ENCODE measurements at regions not wholly inside any gene's neighbourhood (a gene's known extent, or its start where the extent isn't known, plus 50 kb on each side); places are given as distances from the start of the nearest gene placed in this dataset.

GRCh38 chr2:226153553-226153952, 646.1 kb downstream of the IRS1 start:
- no peaks in the 10 kb centered on the region for H3K27me3 ChIP-seq
- H3K4me3 ChIP-seq (replicated peaks in 1 of 3): no peak overlapping the region
- H3K9me3 ChIP-seq: no peaks in the 10 kb centered on the region
- intact Hi-C loops (cut with DNase I): no loop called here
- H3K4me1 ChIP-seq: peaks cover 26 to 29% of the 10 kb centered on the region in 2 donors
- 67 to 88% methylated on average over 3 of the region's 3 CpGs for WGBS, 2 donors
- H3K27ac ChIP-seq: no peak overlapping the region
- TF ChIP-seq POLR2A (IDR thresholded peaks at IDR 0.05) (no peak), CTCF (IDR thresholded peaks at IDR 0.05) (no peak)
- no peaks in the 10 kb centered on the region for H3K36me3 ChIP-seq
- no peak for DNase-seq

GRCh38 chr2:226151157-226151556, 648.5 kb downstream of the IRS1 start:
- 3 to 32% methylated on average over 1 of the region's 1 CpG for WGBS, 2 donors
- DNase-seq: no peak
- Histone ChIP-seq H3K27ac (no peak overlapping the region), H3K36me3 (no peaks in the 10 kb centered on the region), H3K27me3 (no peaks in the 10 kb centered on the region), H3K4me3 (replicated peaks in 1 of 3) (no peak overlapping the region), H3K4me1 (peaks cover 14 to 15% of the 10 kb centered on the region in 2 donors), H3K9me3 (no peaks in the 10 kb centered on the region)
- intact Hi-C loops (cut with DNase I): no loop called here
- TF ChIP-seq CTCF (IDR thresholded peaks at IDR 0.05) (no peak), POLR2A (IDR thresholded peaks at IDR 0.05) (no peak)

GRCh38 chr2:226143091-226143490, 656.5 kb downstream of the IRS1 start:
- no peak overlapping the region for H3K4me3 ChIP-seq (replicated peaks in 1 of 3)
- H3K27ac ChIP-seq: no peak overlapping the region
- intact Hi-C loops (cut with DNase I): no loop called here
- no peaks in the 10 kb centered on the region for H3K9me3 ChIP-seq
- H3K27me3 ChIP-seq: no peaks in the 10 kb centered on the region
- 76 to 77% methylated on average over 2 of the region's 2 CpGs for WGBS, 2 donors
- H3K4me1 ChIP-seq: no peaks in the 10 kb centered on the region
- TF ChIP-seq POLR2A (IDR thresholded peaks at IDR 0.05) (no peak), CTCF (IDR thresholded peaks at IDR 0.05) (no peak)
- H3K36me3 ChIP-seq: no peaks in the 10 kb centered on the region
- DNase-seq: no peak

GRCh38 chr2:226142463-226142862, 657.2 kb downstream of the IRS1 start:
- Histone ChIP-seq H3K27ac (no peak overlapping the region), H3K9me3 (no peaks in the 10 kb centered on the region), H3K36me3 (no peaks in the 10 kb centered on the region), H3K4me1 (no peaks in the 10 kb centered on the region), H3K4me3 (replicated peaks in 1 of 3) (no peak overlapping the region), H3K27me3 (no peaks in the 10 kb centered on the region)
- TF ChIP-seq POLR2A (IDR thresholded peaks at IDR 0.05): no peak
- TF ChIP-seq CTCF (IDR thresholded peaks at IDR 0.05): no peak
- DNase-seq: no peak
- intact Hi-C loops (cut with DNase I): no loop called here
- 87 to 95% methylated on average over 1 of the region's 1 CpG for WGBS, 2 donors

GRCh38 chr2:226140594-226140993, 659.0 kb downstream of the IRS1 start:
- Histone ChIP-seq H3K36me3 (no peaks in the 10 kb centered on the region), H3K27ac (no peak overlapping the region), H3K27me3 (no peaks in the 10 kb centered on the region), H3K4me1 (no peaks in the 10 kb centered on the region), H3K4me3 (replicated peaks in 1 of 3) (no peak overlapping the region), H3K9me3 (no peaks in the 10 kb centered on the region)
- TF ChIP-seq CTCF (IDR thresholded peaks at IDR 0.05) (no peak), POLR2A (IDR thresholded peaks at IDR 0.05) (no peak)
- intact Hi-C loops (cut with DNase I): no loop called here
- WGBS, 2 donors: 85 to 88% methylated on average over 2 of the region's 2 CpGs
- no peak for DNase-seq
